Tibial nerve (tissue), 4 donors: ENCODE measurements at regions not wholly inside any gene's neighbourhood (a gene's known extent, or its start where the extent isn't known, plus 50 kb on each side); places are given as distances from the start of the nearest gene placed in this dataset.

Experiments used
- DNase-seq, 2 donors: peaks; one replicate each; pipeline ENCODE4 v3.0.0-alpha.2; 2019; ENCODE audit warnings: low spot score in 2 of 2
- H3K27ac ChIP-seq, 4 donors: fragments of 200-600 bp; sonication (generic) in 3 of 4; one replicate each; pipeline ENCODE4 v1.5.1; 2017 to 2019; ENCODE audit warnings: mild to moderate bottlenecking in 1 of 4
- H3K27me3 ChIP-seq, 2 donors: fragments of 200-600 bp; sonication (generic) in 1 of 2; one replicate each; pipeline versions ENCODE4 v1.5.1 to v1.6.0; 2017 to 2019
- H3K36me3 ChIP-seq, 3 donors: fragments of 200-600 bp; sonication (generic); one replicate each; pipeline ENCODE4 v1.5.1; 2018 to 2019
- H3K4me1 ChIP-seq, 4 donors: fragments of 200-600 bp; sonication (generic) in 3 of 4; one replicate each; pipeline ENCODE4 v1.5.1; 2017 to 2019
- H3K4me3 ChIP-seq, 4 donors: fragments of 200-600 bp; sonication (generic) in 3 of 4; one replicate each; pipeline ENCODE4 v1.5.1; 2017 to 2019; ENCODE audit warnings: mild to moderate bottlenecking in 1 of 4, moderate library complexity in 1 of 4
- H3K9me3 ChIP-seq, 4 donors: fragments of 200-600 bp; sonication (generic) in 3 of 4; one replicate each; pipeline ENCODE4 v1.5.1; 2017 to 2019
- EP300 ChIP-seq, 2 donors: sonication (generic); formaldehyde crosslinking; IDR thresholded peaks; one replicate each; pipeline ENCODE4 v1.6.1; 2017; ENCODE audit warnings: antibody characterized with exemption in 2 of 2, mild to moderate bottlenecking in 1 of 2
- POLR2A ChIP-seq, 2 donors: fragments of 450-650 bp; IDR thresholded peaks; one replicate each; pipeline ENCODE4 v1.6.1; 2017; ENCODE audit warnings: antibody characterized with exemption in 2 of 2, mild to moderate bottlenecking in 2 of 2, moderate library complexity in 2 of 2
- WGBS, 2 donors: methylation state at CpG; one replicate each; pipeline ENCODE4 v1.1.5; 2018; 5-methylcytosine and 5-hydroxymethylcytosine counted together
- TF ChIP-seq, protein P1 (sequence below), 5 experiments: fragments of 200-600 bp in 3 of 5; fragments of 450-650 bp in 2 of 5; sonication (generic) in 3 of 5; IDR thresholded peaks; one replicate each; pipeline ENCODE4 v1.5.1; 2016 to 2019; ENCODE audit warnings: antibody characterized with exemption in 5 of 5, mild to moderate bottlenecking in 3 of 5, moderate library complexity in 2 of 5

DNA sequence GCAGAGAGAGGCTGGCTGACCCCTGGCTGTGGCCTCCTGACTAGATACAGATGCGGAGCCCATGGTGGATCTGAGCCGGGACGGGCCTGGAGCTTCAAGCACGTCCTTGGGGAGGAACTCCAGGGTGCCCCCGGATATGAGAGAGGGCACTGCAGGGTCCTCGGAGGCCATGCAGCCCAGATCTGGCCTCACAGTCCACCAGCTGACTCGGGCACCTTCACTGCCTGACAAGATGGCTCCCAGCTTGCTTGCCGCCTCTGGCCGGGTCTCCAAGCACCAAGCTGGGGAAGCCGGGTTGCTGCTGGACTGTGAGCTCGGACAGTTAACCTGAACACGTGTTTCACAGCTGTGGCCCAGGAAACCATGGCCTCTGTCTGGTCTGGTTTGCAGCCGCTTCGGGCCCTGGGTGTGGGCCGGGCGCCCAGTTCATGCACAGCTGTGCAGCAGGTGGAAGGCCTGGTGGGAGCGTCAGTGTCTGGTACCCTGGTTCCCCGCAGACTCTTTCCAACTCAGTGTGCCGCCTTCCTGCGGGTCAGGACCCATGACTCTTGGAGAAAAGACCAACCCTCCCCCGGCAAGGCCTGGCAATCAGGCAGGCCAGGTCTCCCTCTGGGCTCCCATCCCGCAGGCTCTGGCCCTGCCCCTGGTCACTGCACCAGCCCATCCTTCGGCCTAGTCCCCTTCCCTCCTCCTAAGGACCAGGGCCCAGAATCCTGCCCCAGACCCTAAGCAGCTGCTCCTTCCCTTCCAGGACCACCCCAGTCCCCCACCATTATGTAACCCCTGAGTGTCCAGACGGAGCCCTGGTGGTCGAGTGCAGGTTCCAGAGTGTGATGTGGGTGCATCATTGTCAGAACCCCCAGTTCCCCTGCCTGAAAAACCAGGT, 74.6 kb upstream of the OTOS start:
- Histone ChIP-seq H3K4me1 (no peaks in the 10 kb centered on the region), H3K9me3 (no peaks in the 10 kb centered on the region), H3K4me3 (no peak overlapping the region), H3K27me3 (no peaks in the 10 kb centered on the region), H3K36me3 (no peaks in the 10 kb centered on the region), H3K27ac (no peak overlapping the region)
- 84 to 85% methylated on average over 15 to 24 of the region's 25 CpGs for WGBS, 2 donors
- DNase-seq = no peak
- no peak for TF ChIP-seq POLR2A (IDR thresholded peaks at IDR 0.05)
- no peak for TF ChIP-seq EP300 (IDR thresholded peaks at IDR 0.05)
- TF ChIP-seq, protein P1, sequence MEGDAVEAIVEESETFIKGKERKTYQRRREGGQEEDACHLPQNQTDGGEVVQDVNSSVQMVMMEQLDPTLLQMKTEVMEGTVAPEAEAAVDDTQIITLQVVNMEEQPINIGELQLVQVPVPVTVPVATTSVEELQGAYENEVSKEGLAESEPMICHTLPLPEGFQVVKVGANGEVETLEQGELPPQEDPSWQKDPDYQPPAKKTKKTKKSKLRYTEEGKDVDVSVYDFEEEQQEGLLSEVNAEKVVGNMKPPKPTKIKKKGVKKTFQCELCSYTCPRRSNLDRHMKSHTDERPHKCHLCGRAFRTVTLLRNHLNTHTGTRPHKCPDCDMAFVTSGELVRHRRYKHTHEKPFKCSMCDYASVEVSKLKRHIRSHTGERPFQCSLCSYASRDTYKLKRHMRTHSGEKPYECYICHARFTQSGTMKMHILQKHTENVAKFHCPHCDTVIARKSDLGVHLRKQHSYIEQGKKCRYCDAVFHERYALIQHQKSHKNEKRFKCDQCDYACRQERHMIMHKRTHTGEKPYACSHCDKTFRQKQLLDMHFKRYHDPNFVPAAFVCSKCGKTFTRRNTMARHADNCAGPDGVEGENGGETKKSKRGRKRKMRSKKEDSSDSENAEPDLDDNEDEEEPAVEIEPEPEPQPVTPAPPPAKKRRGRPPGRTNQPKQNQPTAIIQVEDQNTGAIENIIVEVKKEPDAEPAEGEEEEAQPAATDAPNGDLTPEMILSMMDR (IDR thresholded peaks at IDR 0.05) = no peak

DNA sequence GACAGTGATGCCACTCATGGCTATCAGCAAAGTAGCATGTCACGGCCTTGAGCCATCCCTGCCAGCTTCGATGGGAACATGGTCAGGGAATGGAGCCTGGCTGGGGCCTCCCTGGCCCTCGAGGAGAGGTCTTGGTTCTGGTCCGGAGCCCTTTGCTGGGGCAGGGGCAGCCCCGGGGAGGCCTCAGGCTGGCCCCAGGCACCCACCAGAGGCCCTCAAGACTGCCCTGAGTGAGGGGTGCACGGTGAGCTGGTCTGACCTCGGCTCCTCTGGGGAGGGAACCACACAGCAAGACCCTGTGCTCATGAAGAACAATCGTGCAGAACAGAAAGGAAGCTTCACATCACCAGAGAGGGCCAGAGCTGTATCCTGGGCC, 75.2 kb upstream of the OTOS start:
- no peak overlapping the region for H3K27ac ChIP-seq
- H3K4me1 ChIP-seq = no peaks in the 10 kb centered on the region
- H3K36me3 ChIP-seq = no peaks in the 10 kb centered on the region
- no peaks in the 10 kb centered on the region for H3K27me3 ChIP-seq
- 86 to 94% methylated on average over 2 to 8 of the region's 8 CpGs for WGBS, 2 donors
- no peak for DNase-seq
- no peaks in the 10 kb centered on the region for H3K9me3 ChIP-seq
- H3K4me3 ChIP-seq = no peak overlapping the region
- TF ChIP-seq, protein P1 (IDR thresholded peaks at IDR 0.05) = no peak
- no peak for TF ChIP-seq POLR2A (IDR thresholded peaks at IDR 0.05)
- TF ChIP-seq EP300 (IDR thresholded peaks at IDR 0.05) = no peak

DNA sequence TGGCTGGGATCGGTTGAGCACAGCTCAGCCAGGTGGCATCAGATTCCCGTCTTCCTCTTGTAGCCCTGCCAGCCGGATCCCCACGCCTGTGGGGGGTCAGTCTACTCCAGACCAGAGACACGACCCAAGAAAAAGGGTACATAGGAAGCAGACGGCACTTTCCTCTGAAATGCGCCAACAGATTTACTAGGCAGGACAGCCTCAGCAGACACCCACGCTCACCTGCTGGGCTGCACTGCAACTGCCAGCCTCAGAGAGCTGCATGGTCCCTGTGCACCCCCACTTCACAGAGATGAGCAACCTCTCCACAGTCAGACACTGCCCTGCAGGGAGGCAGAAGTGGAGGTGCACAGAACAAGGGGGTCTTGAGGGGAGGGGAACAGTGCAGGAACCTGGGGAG, 75.7 kb upstream of the OTOS start:
- Histone ChIP-seq H3K4me3 (no peak overlapping the region), H3K9me3 (no peaks in the 10 kb centered on the region), H3K27ac (no peak overlapping the region), H3K4me1 (no peaks in the 10 kb centered on the region), H3K36me3 (no peaks in the 10 kb centered on the region), H3K27me3 (no peaks in the 10 kb centered on the region)
- no peak for DNase-seq
- WGBS, 2 donors = 77 to 81% methylated on average over 8 of the region's 8 CpGs
- TF ChIP-seq POLR2A (IDR thresholded peaks at IDR 0.05) (no peak), EP300 (IDR thresholded peaks at IDR 0.05) (no peak)
- TF ChIP-seq, protein P1 (IDR thresholded peaks at IDR 0.05) = no peak

DNA sequence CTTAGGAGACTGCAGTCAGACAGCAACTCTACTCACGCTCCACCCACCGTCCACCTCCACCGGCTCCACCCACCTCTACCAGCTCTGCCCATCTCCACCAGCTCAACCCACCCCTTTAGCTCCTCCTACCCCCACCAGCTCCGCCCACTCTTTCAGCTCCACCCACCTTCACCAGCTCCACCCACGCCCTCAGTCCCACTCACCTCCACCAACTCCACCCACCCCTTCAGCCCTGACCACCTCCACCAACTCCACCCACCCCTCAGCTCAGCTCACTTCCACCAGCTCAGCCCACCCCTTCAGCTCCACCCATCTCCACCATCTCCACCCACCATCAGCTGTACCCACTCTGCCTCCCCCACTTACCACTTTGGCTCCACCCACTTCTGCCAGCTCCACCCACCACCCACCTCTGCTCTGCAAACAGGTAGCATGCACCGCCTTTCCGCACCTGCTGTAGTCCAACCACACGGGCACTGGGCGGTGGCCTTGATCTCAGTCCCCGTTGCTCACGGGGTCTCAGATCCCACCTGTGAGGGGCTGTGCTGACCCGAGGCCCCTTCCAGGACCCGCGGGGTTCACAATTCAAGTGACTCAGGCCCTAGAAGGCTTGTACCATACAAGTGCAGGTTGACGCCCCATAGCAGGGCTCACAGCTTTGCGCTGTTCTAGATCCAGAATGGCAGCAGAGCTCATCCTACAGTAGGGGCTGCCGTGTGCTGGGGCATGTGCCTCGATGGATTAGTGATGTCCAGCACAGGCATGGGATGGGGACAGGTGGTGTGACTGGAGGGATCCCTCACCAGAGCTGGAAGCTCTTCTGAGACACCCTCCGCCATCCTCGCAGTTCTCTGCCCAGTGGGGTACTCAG, 77.2 kb upstream of the OTOS start:
- TF ChIP-seq EP300 (IDR thresholded peaks at IDR 0.05) = no peak
- no peaks in the 10 kb centered on the region for H3K9me3 ChIP-seq
- no peaks in the 10 kb centered on the region for H3K27me3 ChIP-seq
- 91 to 94% methylated on average over 18 to 20 of the region's 20 CpGs for whole genome bisulfite sequencing, 2 donors
- no peak for DNase-seq
- H3K4me1 ChIP-seq = no peaks in the 10 kb centered on the region
- no peak overlapping the region for H3K4me3 ChIP-seq
- H3K27ac ChIP-seq = no peak overlapping the region
- no peaks in the 10 kb centered on the region for H3K36me3 ChIP-seq

DNA sequence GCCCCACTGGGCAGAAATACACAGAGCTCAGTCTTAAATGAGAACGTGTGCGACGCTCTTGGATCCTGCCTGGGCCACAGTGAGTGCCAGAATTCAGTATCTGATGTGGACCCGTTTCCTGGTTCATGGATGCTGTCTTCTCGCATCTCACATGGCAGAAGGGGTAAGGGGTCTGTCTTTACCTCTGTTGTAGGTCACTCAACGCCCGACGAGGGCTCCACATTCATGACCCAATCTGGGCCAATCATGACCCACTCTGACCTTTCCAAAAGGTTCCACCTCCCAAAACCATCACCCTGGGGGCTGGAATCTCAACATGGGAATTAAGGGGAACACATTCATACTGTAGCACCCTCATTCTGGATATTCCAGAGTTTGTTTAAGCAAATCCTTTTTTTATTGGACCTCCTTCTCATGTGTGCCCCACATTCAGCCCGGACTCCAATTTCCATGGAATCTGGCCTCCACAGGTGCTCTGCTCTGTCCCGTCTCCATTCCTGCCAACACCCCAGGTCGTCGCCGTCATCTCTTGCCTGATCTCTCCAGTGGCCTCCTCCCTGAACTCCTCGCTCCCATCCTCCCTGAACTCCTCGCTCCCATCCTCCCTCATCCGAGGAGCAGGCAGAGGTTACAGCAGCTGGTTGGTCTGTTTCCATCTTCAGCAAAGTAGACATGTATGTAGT, 78.9 kb upstream of the OTOS start:
- H3K27ac ChIP-seq = no peak overlapping the region
- DNase-seq = no peak
- TF ChIP-seq, protein P1 (IDR thresholded peaks at IDR 0.05) = no peak
- no peak for TF ChIP-seq POLR2A (IDR thresholded peaks at IDR 0.05)
- no peak for TF ChIP-seq EP300 (IDR thresholded peaks at IDR 0.05)
- no peaks in the 10 kb centered on the region for H3K4me1 ChIP-seq
- no peaks in the 10 kb centered on the region for H3K9me3 ChIP-seq
- H3K4me3 ChIP-seq = no peak overlapping the region
- H3K27me3 ChIP-seq = no peaks in the 10 kb centered on the region
- 77 to 82% methylated on average over 16 of the region's 16 CpGs for WGBS, 2 donors
- no peaks in the 10 kb centered on the region for H3K36me3 ChIP-seq
